ENCODE measurements at regions not wholly inside any gene's neighbourhood (a gene's known extent, or its start where the extent isn't known, plus 50 kb on each side); places are given as distances from the start of the nearest gene placed in this dataset.

DNA sequence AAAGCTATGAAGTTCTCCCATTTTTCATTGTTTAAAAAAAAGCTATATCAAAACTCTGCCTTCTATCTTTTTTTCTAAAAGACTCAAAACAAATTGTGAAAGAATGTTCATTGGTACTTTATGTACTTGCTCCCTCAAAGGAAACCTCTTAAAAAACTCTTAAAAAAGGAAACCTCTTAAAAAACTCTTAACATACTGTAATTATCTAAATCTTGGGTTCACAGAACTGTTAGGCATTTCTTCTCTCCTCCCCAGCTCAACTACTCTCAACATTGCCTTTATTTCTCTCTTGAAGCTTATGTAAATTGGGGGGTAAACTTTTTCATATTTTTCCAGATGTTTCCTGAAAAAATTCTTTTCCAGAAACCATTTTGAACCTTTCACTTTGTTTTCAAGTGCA lies 330.5 kb upstream of the SLC39A10 start:
- no peak overlapping the region for H3K9ac ChIP-seq (ENCODE audit: low read length)
- no peaks in the 10 kb centered on the region for H3K9me3 ChIP-seq (ENCODE audit: control insufficient read depth, low read length)

DNA sequence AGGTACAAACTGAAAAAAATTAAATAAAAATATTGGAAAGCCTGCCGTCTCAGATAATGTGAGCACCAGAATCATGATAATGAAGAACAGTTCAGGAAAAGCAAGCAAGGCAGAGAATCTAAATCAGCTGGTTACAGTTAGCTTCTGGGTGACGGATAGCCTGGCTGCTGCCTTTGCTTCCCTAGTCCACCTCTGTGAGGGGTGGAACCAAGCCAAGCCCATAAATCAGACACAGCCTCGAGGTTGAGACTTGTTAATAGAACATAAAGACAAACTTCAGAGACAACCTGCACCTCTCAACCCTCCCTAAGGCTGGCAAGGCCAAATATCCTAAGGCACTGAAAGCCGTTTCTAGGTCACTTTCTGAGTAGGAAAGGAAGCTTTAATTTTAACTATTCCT lies 334.7 kb upstream of the SLC39A10 start:
- Histone ChIP-seq H3K27me3 (ENCODE audit: control insufficient read depth in 1 of 2, insufficient read depth in 1 of 2, low read length in 2 of 2) (no peaks in the 10 kb centered on the region), H3K79me1 (replicated peaks; ENCODE audit: low read length, poor library complexity, severe bottlenecking) (no peaks in the 10 kb centered on the region), H3K4me3 (ENCODE audit: insufficient read depth in 1 of 2, low read depth in 1 of 2, low read length in 2 of 2) (no peak overlapping the region), H3K27ac (ENCODE audit: low read length, poor library complexity, severe bottlenecking) (no peak overlapping the region), H4K8ac (ENCODE audit: low read length) (no peak overlapping the region), H3K9me3 (ENCODE audit: control insufficient read depth, low read length) (no peaks in the 10 kb centered on the region), H4K91ac (ENCODE audit: low read length) (no peak overlapping the region), H2BK15ac (ENCODE audit: low read depth, poor library complexity, severe bottlenecking) (no peak overlapping the region), H3K18ac (ENCODE audit: low read depth in 1 of 2, low read length in 2 of 2) (no peak overlapping the region), H2BK120ac (ENCODE audit: low read depth, low read length) (no peak overlapping the region), H3K14ac (ENCODE audit: low read length in 2 of 2) (no peak overlapping the region), H3K4ac (ENCODE audit: low read depth in 1 of 2, low read length in 2 of 2) (no peak overlapping the region), H2AFZ (ENCODE audit: low read depth, low read length) (no peak overlapping the region), H3K4me2 (ENCODE audit: low read length, poor library complexity, severe bottlenecking) (no peak overlapping the region), H3K4me1 (ENCODE audit: control insufficient read depth, insufficient read depth, low read depth, low read length) (no peaks in the 10 kb centered on the region), H3K23ac (ENCODE audit: low read length in 2 of 2) (no peak overlapping the region), H2BK12ac (ENCODE audit: low read length in 2 of 2) (no peak overlapping the region), H3K36me3 (ENCODE audit: control insufficient read depth in 1 of 2, insufficient read depth in 2 of 2, low read depth in 1 of 2, low read length in 2 of 2) (no peaks in the 10 kb centered on the region), H2AK5ac (ENCODE audit: low read length, severe bottlenecking) (no peak overlapping the region), H3K9ac (ENCODE audit: low read length) (no peak overlapping the region), H2BK5ac (ENCODE audit: low read depth, low read length, poor library complexity, severe bottlenecking) (no peak overlapping the region)
- no peak for DNase-seq
- WGBS, result 86% methylated on average over 3 of the region's 4 CpGs

More for the DNA sequence above, 330.5 kb upstream of the SLC39A10 start:
- no peak overlapping the region for H2AFZ ChIP-seq (ENCODE audit: low read depth, low read length)
- DNase-seq, result no peak
- H3K14ac ChIP-seq (ENCODE audit: low read length in 2 of 2), result no peak overlapping the region
- no peak overlapping the region for H3K18ac ChIP-seq (ENCODE audit: low read depth in 1 of 2, low read length in 2 of 2)
- no peaks in the 10 kb centered on the region for H3K4me1 ChIP-seq (ENCODE audit: control insufficient read depth, insufficient read depth, low read depth, low read length)
- no peak overlapping the region for H2AK5ac ChIP-seq (ENCODE audit: low read length, severe bottlenecking)
- no peaks in the 10 kb centered on the region for H3K79me1 ChIP-seq (replicated peaks; ENCODE audit: low read length, poor library complexity, severe bottlenecking)
- H2BK120ac ChIP-seq (ENCODE audit: low read depth, low read length), result no peak overlapping the region
- no peak overlapping the region for H4K91ac ChIP-seq (ENCODE audit: low read length)
- H3K27me3 ChIP-seq (ENCODE audit: control insufficient read depth in 1 of 2, insufficient read depth in 1 of 2, low read length in 2 of 2), result no peaks in the 10 kb centered on the region
- H3K23ac ChIP-seq (ENCODE audit: low read length in 2 of 2), result no peak overlapping the region
- H3K27ac ChIP-seq (ENCODE audit: low read length, poor library complexity, severe bottlenecking), result no peak overlapping the region
- H3K36me3 ChIP-seq (ENCODE audit: control insufficient read depth in 1 of 2, insufficient read depth in 2 of 2, low read depth in 1 of 2, low read length in 2 of 2), result no peaks in the 10 kb centered on the region
- no peak overlapping the region for H4K8ac ChIP-seq (ENCODE audit: low read length)
- no peak overlapping the region for H2BK12ac ChIP-seq (ENCODE audit: low read length in 2 of 2)
- H3K4me2 ChIP-seq (ENCODE audit: low read length, poor library complexity, severe bottlenecking), result no peak overlapping the region
- no peak overlapping the region for H3K4me3 ChIP-seq (ENCODE audit: insufficient read depth in 1 of 2, low read depth in 1 of 2, low read length in 2 of 2)
- H2BK15ac ChIP-seq (ENCODE audit: low read depth, poor library complexity, severe bottlenecking), result no peak overlapping the region
- no peak overlapping the region for H3K4ac ChIP-seq (ENCODE audit: low read depth in 1 of 2, low read length in 2 of 2)
- H2BK5ac ChIP-seq (ENCODE audit: low read depth, low read length, poor library complexity, severe bottlenecking), result no peak overlapping the region

DNA sequence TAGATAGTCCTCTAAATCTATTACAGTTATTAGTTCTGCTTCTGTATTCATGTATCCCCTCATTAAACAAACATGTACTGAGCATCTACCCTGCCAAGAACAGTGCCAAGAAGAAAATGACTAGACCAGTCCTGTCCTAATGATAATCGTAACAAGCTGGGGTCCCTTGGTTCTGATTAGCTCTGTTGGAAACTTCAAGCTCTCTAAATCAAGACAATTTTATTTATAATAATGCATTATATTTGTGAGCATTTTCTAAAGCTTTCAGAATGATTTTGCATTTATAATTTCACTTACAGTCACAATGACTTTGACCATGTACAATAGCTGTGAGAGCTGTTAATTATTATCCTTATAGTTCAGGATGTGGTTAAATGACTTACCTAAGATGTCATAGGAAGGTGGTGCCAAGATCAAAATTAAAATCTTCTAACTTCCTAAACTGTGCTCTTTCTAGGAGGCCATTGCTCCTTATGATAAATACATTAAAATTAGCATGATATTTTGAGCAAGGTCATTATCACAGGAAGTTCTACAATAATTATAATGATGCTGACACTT lies 336.5 kb upstream of the SLC39A10 start:
- Histone ChIP-seq H3K9me3 (ENCODE audit: control insufficient read depth, low read length) (no peaks in the 10 kb centered on the region), H2AK5ac (ENCODE audit: low read length, severe bottlenecking) (no peak overlapping the region), H2BK120ac (ENCODE audit: low read depth, low read length) (no peak overlapping the region), H3K4me2 (ENCODE audit: low read length, poor library complexity, severe bottlenecking) (no peak overlapping the region), H4K91ac (ENCODE audit: low read length) (no peak overlapping the region), H3K4me3 (ENCODE audit: insufficient read depth in 1 of 2, low read depth in 1 of 2, low read length in 2 of 2) (no peak overlapping the region), H3K4ac (ENCODE audit: low read depth in 1 of 2, low read length in 2 of 2) (no peak overlapping the region), H3K14ac (ENCODE audit: low read length in 2 of 2) (no peak overlapping the region), H2BK12ac (ENCODE audit: low read length in 2 of 2) (no peak overlapping the region), H3K79me1 (replicated peaks; ENCODE audit: low read length, poor library complexity, severe bottlenecking) (no peaks in the 10 kb centered on the region), H3K36me3 (ENCODE audit: control insufficient read depth in 1 of 2, insufficient read depth in 2 of 2, low read depth in 1 of 2, low read length in 2 of 2) (no peaks in the 10 kb centered on the region), H3K4me1 (ENCODE audit: control insufficient read depth, insufficient read depth, low read depth, low read length) (no peaks in the 10 kb centered on the region), H3K27ac (ENCODE audit: low read length, poor library complexity, severe bottlenecking) (peak overlapping the region; percentile 93), H3K27me3 (ENCODE audit: control insufficient read depth in 1 of 2, insufficient read depth in 1 of 2, low read length in 2 of 2) (no peaks in the 10 kb centered on the region), H3K23ac (ENCODE audit: low read length in 2 of 2) (no peak overlapping the region), H4K8ac (ENCODE audit: low read length) (no peak overlapping the region), H2AFZ (ENCODE audit: low read depth, low read length) (no peak overlapping the region), H2BK5ac (ENCODE audit: low read depth, low read length, poor library complexity, severe bottlenecking) (no peak overlapping the region), H3K18ac (ENCODE audit: low read depth in 1 of 2, low read length in 2 of 2) (no peak overlapping the region), H3K9ac (ENCODE audit: low read length) (no peak overlapping the region), H2BK15ac (ENCODE audit: low read depth, poor library complexity, severe bottlenecking) (no peak overlapping the region)
- no peak for DNase-seq
- WGBS, result no CpG with 5 or more reads among the region's 1 CpG

DNA sequence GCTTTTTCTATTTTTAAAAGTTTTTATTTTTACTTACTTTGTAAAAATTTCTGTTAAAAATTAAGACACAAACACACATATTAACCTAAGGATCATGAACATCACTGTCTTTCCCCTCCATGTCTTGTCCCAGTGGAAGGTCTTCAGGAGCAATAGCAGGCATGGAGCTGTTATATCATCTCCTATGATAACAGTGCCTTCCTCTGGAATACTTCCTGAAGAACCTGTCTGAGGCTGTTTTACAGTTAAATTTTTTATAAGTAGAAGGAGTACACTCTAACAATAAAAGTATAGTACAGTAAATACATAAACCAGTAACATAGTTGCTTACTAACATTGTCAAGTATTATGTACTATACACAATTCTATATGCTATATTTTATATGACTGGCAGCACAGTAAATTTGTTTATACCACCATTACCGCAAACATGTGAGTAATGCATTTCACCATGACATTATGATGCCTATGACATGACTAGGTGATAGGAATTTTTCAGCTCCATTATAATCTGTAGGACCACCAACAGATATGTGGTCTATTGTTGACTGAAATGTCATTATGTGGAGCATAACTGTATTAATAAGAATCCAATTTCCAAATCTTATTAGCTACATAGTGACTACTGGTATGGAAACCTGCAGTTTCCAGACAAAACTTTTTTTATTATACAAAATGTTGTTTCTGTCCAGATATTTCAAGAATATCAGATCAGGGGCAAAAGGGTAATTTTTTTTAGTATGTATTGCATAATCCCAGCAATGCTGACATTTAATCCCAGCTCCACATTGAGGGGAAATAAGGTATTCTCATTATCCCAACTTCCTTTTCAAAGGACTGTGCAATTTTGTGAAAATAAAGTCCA lies 337.2 kb upstream of the SLC39A10 start:
- H2AFZ ChIP-seq (ENCODE audit: low read depth, low read length), result no peak overlapping the region
- H4K91ac ChIP-seq (ENCODE audit: low read length), result no peak overlapping the region
- H2BK5ac ChIP-seq (ENCODE audit: low read depth, low read length, poor library complexity, severe bottlenecking), result no peak overlapping the region
- H2BK120ac ChIP-seq (ENCODE audit: low read depth, low read length), result no peak overlapping the region
- no peaks in the 10 kb centered on the region for H3K79me1 ChIP-seq (replicated peaks; ENCODE audit: low read length, poor library complexity, severe bottlenecking)
- no peaks in the 10 kb centered on the region for H3K27me3 ChIP-seq (ENCODE audit: control insufficient read depth in 1 of 2, insufficient read depth in 1 of 2, low read length in 2 of 2)
- no CpG with 5 or more reads among the region's 1 CpG for WGBS
- peak; percentile 7 for DNase-seq
- no peaks in the 10 kb centered on the region for H3K4me1 ChIP-seq (ENCODE audit: control insufficient read depth, insufficient read depth, low read depth, low read length)
- no peaks in the 10 kb centered on the region for H3K36me3 ChIP-seq (ENCODE audit: control insufficient read depth in 1 of 2, insufficient read depth in 2 of 2, low read depth in 1 of 2, low read length in 2 of 2)
- H4K8ac ChIP-seq (ENCODE audit: low read length), result no peak overlapping the region
- no peak overlapping the region for H2BK12ac ChIP-seq (ENCODE audit: low read length in 2 of 2)
- H3K9me3 ChIP-seq (ENCODE audit: control insufficient read depth, low read length), result no peaks in the 10 kb centered on the region
- no peak overlapping the region for H2BK15ac ChIP-seq (ENCODE audit: low read depth, poor library complexity, severe bottlenecking)
- H3K4ac ChIP-seq (ENCODE audit: low read depth in 1 of 2, low read length in 2 of 2), result no peak overlapping the region
- H3K23ac ChIP-seq (ENCODE audit: low read length in 2 of 2), result no peak overlapping the region
- H3K27ac ChIP-seq (ENCODE audit: low read length, poor library complexity, severe bottlenecking), result peak overlapping the region; percentile 93
- H3K18ac ChIP-seq (ENCODE audit: low read depth in 1 of 2, low read length in 2 of 2), result no peak overlapping the region
- peak overlapping the region; percentile 32 for H3K9ac ChIP-seq (ENCODE audit: low read length)
- no peak overlapping the region for H3K4me3 ChIP-seq (ENCODE audit: insufficient read depth in 1 of 2, low read depth in 1 of 2, low read length in 2 of 2)
- H3K14ac ChIP-seq (ENCODE audit: low read length in 2 of 2), result no peak overlapping the region
- no peak overlapping the region for H3K4me2 ChIP-seq (ENCODE audit: low read length, poor library complexity, severe bottlenecking)
- no peak overlapping the region for H2AK5ac ChIP-seq (ENCODE audit: low read length, severe bottlenecking)
